Activated effector memory CD4-positive, alpha-beta T cell treated with anti-CD3 and anti-CD28 coated beads, Interleukin-2, amount 50 U/mL, for 16 hours (primary cell): ENCODE measurements at regions not wholly inside any gene's neighbourhood (a gene's known extent, or its start where the extent isn't known, plus 50 kb on each side); places are given as distances from the start of the nearest gene placed in this dataset.

Experiments used
- DNase-seq: peaks from one replicate; pipeline ENCODE4 v3.0.0-alpha.2; 2020

DNA sequence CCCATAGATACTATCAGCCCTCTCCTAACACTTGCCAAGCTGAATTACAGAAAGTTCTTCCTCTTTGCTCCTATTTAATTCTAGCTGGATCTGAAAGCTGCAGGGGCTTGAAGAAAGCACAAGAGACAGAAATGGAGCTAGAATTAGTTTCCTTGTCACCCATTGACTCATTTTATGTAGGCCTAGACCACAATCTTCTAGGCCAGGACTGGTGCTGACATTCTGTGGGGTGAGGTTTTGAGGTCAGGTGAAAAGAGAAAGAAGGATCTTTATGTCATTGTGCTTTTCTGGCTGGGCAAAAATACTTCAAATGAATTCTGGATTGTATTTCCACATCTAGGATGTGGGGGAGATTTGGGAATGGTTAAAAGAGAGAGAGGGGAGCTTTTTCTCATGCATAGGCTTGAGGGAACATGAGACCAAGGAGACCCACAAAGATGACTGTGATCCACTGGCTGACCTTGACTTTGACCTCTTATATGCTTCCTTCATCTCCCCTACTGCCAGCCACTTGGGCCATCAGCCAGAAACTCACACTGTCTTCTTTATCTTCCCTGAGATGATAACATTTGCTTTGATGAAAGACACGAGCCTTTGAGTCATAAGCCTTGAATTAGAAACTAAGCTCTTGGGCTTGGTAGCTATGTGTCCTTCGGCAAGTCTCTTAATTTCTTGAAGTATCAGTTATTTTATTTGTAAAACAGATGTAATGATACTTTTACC is 274.9 kb upstream of the CADM1 start:
- DNase-seq: no peak

DNA sequence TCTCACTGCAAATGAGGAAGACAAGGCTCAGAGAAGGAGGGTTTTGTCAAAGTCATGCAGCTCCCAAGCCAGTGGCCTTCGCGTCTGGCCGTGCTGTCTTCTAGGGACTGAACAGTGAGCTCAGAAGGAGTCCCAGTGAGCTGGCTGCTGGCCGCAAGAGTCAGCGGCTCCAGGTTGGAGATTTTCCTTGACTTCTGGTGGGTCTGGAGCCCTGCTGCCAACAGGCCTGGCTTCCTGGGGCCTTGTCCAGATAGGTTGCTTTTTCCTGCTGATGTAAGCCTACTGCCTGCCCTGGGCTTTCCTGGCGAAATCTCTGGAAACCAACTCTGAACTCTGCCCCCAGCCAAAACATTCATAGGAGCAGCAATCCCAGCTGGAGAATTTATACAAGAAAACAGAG is 272.7 kb upstream of the CADM1 start:
- no peak for DNase-seq

DNA sequence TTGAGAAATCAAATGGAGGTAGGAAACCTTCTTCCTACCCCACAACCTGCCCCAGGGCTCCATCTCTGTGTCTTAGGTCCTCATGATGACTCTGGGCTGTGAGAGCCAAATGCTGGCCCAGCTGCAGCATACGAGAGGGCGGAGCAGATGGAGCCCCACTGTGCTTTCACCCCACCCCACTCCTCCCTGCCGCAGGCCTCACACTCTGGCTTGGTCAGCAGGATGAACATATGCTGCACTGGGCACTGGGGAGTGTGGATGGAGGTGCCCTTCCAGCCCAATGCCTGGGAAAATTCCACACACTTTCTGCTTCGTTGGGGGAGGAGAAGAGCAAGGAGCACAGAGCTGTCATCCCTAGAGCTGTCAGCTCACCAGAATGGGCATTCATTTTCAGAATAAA is 271.6 kb upstream of the CADM1 start:
- DNase-seq: no peak

DNA sequence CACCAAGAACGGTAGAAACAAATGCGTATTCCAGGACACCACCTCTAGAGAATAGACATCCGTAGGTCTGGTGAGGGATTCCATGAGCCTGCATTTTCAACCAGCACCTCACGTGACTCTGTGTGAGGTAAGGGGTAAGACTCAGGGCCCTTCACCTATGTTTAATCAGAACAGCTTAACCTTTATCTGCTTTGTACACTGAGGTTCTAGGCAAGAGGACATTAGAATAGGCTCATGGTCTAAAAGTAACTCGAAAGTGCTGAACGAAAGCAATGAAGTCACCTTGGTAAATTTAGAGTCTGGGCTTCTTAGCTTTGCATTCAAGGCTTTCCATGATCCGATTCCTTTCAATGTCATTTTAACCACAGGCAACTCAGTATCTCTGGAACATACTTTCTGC is 270.5 kb upstream of the CADM1 start:
- no peak for DNase-seq

DNA sequence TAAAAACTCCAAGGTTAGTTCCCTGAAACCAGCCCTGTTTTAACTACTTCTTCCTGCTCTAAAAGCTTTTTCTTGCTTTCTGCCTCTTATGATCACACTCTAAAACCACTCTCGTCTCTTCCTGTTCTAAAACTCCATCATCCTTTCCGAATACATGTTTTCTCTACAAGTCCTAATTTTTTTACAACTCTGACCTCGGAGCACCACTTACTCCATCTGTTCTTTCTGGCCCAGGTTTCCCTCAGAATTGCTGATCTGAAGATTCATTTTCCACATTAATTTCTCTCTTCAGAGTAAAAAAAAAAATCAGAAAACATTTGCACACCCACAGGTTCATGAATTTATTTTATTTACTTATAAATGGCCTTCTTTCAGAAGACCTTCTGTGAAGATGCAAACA is 265.7 kb upstream of the CADM1 start:
- DNase-seq: no peak

DNA sequence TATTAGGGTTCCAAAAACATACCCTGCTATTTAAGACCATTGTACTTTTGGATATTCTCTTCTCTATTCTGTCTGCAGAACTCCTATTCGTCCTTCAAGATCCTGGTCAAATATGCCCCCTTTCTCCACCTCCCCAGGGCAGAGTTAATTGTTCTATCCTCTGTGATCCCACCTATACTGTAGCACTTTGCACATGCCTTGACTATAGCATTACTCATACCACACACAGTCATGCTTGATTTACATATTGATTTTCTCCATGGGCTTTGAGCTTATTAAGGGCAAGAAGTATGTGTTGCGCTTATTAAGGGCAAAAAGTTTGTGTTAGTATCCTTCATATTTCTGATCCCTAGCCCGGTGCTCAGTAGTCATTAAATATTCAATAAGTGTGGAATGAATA is 263.7 kb upstream of the CADM1 start:
- no peak for DNase-seq

DNA sequence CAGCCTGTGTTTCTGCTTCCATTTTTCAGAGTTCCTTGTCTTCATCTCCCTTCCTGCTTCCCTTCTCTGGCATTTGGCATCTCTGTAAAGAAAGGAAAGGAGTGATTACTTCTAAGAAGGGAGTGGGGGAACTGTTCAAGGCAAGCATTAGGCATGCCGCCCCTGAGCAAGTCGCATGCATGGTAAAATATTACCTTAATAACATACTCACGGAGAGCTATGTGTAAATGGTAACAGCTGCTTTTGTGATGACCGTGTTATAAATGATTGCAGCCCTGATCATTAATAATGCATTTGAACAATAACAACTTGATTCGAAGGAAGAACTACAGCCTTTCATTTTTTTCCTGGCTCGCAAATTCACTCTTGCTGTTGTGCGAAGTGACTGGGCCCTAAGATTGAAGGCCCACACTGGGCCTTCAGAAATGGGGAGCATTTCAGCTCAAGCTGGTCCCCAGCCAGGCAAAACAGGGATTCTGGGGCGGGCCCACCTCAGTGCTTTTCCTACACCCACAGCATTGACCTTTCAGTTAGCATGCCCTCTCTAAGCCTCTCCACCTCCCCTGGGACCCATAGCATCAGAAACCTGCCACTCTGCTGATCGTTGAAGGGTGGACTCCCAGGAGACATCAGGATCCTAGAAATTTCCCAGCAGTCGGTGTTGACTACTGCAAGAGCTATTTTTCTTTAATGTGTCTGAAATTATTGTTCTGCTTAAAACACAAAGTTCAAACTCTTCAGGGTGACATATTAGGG is 263.0 kb upstream of the CADM1 start:
- DNase-seq: no peak

DNA sequence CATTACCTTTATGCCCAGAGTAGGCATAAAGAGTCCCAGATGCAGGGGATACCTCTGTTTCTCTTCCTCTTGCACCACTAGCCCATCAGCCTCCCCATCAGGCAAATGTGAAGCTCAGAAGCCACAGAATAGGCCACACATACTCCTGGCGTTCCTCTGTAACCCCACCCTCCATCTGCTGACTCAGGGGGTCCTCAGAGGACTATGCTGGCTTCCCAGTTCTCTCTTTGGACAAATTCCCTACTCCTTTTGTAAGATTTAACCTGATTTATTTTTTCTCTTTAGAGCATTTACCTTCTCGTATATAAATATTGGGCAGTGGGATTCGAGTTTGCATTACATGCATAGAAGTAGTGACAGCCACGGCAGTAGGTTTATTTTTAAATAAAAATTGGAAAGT is 262.3 kb upstream of the CADM1 start:
- no peak for DNase-seq

DNA sequence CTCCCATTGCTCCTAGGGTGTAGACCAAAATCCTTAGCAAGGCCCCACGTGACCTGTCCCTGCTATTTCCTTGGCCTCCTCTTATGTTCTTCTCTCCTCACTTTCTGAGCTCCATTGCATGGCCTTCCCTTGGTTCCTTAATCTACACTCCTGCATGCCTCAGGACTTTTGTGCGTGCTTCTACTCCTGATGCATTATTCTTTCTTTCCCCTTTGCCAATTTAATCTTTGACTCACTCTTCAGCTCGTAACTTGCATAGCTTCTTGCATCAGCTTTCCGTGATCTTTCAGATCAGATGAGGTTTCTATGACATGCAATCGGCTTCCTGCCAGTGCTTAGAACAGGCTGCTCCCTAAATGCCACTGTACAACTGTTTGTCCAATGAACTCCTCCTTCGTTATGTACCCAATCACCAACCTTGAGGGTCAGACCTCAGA is 261.6 kb upstream of the CADM1 start:
- DNase-seq: no peak

DNA sequence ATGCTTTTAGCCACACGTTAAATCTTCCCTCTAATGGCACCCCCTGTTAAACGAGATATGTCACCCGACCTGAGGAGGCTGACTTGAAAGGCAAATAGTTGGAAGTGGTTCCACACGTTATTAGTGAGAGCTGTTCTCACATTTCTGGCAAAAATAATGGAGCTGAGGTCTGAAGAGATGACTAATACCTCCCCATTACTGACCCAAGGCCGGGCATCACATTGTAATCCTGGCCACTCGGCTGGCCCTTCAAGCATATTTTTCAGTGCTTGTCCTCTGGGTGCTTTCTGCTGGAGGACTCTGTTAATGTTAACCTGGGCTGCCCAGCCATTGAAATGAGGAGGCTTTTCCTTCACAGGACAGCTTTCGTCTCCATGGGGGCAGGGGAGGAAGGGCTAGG is 260.0 kb upstream of the CADM1 start:
- no peak for DNase-seq

DNA sequence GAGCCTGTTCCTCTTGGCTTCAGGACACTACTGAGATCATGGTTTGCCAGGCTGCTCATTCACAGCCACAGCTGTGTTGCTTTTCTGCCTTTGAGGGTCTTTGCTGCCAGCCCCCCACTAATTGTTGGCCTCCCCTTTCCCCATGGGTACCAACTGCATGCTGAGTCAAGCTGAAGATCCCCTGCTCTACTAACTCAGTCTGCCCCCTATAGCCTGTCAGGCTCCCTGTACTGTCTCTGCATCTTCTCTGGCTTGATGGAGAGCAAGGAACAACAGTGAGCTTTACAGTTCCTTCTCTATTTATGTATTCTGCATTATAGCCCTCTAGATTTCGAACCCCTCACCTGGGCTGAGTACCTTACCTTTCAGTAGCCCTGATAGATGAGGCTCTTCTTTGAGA is 257.6 kb upstream of the CADM1 start:
- no peak for DNase-seq

DNA sequence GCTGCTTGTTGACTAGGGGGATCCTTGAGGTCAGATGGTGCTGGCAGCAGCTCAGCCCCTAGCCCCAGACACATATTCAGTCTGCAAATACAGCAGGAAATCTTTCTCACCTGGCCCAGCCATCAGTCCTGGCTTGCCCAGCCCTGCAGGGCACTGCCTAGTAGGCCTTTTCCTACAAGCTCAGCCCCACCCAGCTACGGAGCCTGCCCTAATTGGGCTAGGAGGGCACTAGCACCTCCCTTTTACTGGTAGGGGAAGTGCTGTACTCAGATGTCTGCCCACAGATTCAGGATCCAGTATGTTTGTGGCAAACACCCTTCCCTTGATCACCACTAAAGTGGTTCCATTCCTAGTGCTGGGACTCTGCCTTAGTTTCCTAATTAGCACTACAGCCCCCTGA is 257.1 kb upstream of the CADM1 start:
- no peak for DNase-seq

DNA sequence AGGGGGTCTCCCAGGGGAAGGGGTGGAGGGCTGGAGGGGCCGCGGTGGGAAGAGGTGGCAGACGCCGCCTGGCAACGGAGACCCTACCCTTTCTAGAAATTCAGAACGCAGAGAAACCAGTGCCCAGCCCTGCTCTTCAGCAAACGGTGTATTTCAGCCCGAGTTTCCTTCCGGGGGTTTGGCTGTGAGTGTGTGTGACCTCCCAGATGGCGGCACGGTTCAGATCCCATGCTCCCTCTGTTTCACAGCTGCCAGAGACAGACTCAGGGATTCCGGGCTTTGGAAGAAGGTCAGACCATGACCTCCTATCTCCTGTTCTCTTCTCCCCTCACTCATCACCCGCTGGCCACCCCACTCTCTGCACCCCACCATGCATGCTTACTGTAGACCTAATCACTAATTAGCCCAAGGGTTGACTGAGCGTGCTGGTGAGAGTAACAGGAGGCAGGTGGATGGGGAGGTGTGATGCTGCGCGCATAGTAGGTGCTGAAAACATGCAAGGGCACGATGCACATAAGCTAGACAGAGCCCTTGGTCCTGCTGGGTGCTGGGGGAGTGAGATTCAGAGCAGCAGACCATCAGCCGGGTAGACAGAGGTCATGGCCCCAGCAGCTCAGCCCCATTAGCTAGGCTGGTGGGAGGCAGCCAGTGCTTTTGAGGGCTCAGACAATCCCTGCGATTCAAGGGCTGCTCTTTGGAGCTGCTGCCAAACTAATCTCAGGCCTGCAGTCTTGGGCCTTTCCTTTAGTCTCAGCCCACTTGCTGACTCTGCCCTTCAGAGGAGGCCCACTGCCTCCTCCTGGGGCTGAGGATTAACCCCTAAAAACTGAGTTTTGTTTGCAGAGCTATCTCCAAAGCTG is 256.5 kb upstream of the CADM1 start:
- no peak for DNase-seq

DNA sequence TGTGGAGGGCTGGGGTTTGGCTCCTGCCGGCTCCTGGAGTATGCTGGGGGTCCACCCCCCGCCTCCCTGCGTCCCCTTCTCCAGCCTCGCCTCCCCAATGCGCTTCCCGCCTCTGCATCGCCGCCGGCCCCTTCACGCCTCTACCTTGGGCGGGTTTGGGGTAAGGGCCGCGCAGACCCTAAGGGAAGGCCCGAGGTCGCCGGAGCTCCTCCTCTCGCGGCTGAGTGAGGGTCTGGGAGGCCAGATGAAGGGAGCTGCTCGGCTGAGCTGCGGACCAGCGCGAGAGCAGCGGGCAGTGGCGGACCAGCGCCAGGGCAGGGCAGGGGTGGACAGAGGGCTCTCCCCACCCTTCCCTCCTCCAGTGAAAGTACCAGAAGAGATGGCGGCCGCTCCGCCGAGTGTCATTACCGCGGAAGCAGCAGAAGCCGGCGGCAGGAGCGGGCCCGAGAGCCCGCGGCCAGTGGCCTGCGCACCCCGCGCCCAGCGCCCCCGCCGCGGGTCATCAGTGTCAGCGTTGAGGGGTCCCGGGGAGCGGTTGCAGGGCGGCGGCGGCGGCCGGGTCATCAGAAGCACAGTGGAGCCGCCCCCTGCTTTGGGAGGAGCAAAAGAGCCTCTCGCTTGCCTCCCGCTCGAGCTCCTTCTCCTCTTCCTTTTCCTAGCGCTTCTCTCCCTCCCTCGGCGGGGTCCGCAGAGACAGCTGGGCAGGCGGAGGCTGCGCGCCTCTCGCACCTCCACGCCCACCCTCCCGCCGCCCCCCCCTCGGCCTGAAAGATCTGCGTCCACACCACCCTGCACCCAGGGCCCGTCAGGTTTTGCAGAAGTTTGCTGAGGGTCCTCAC is 255.6 kb upstream of the CADM1 start:
- no peak for DNase-seq

DNA sequence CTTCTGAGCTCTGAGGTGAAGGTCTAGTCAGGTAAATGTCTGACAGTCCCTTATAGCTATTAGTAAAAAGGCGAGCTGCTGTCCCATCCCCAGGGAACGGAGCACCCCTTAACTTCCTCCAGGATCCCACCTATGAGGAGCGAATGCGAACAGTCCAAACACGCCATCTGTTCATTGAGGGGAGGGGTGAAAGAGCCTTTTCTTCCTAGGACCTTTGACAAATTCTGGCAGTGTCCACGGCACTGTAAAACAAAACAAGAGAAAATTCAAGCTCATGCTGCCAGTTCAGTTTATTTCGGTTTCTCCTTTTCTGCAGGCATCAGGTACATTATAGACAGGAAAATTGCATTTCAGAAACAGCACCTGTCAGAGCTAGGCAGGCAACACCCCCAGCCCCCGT is 253.8 kb upstream of the CADM1 start:
- no peak for DNase-seq

DNA sequence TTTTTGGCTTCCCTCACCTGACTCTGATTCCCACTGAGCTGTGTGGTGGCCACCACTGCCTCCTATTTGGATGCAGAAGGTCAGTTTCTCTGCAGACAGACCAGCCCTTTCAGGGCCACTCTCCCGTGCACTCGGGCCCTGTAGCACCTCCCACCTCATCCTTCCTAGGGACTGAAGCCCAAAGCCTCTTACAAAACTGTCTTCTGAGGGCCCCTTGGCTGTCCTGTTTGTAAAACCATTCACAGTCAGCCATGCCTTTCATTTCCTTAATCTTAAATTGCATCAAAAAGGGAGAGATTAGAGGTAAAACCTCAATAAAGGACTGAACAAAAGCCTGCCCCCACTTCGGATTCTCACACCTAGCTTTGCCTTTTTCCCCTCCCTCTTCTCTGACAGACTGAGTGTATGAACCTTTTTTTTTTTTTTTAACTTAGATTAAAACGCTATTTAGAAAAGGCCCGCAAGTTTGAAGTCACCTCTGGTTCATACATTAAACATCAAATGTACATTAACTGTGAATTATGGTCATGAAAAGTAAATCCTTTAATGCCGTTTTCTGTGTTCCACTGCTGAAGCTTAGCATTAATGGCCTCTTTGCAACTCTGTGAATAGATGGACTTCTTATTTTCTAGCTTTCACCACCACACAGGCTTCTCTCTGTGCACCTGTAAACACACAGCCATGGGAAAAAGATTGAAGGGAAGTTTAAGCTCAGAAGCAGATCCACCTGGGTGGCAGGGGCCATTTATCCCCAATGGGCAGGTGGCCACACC is 247.2 kb upstream of the CADM1 start:
- no peak for DNase-seq

DNA sequence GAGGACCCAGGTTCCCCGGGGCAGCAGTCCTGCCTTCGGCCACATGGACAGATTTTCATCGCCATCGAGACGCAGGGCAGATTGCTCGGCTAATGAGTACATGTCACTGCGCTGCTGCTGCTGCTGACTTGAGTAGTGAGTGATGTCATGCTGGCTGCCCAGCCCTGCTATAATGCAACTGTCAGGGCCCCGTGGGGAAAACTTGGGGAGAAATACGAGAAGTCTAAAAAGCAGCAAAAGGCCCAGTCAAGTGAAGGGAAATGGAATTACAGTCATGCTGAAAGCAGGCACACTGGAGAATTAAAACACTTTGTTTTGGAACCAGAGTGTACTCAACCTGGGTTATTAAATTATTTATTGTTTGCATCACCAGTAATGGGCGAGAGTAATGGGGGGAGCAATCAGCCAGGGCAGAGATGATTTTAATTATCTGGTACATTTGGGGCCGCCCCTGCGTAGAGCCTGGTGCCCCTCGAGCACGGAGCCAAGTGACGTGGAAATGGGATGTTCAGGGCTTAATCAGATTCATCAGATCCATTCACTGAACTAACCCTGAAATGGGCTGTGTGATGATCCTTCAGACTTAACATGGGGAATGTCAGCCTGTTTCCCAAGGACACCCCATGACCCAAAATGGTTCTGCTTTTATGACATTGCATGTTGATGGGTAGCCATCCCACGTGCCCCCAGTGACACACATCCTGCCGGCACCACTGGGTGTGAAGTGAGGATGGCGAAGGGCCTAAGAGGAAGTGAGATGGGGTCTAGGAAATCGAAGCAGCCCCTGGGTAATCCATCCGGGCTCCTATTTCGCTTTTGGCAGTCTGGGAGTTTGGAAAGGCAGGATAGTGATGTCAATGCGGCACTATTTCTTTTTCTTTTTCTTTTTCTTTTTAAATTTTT is 241.6 kb upstream of the CADM1 start:
- no peak for DNase-seq

DNA sequence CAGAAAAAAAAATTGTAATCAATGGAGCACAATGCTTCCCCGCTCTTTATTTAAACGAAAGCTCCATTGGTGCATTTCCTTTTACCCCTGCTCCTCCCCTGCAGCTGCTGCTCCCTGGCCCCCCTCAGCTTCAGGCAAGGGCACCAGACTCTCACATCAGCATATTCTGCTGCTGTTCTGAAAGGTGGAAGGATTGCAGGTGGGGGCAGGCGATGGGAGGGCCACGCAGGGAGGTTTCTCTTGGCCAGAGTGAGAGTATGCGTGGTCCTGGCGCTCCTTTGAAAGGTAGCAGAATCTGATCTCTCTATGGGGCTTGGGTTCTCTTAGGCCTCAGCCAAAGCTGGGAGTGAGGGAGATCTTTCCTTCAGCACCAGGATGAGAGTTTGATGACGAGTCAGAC is 240.9 kb upstream of the CADM1 start:
- no peak for DNase-seq

DNA sequence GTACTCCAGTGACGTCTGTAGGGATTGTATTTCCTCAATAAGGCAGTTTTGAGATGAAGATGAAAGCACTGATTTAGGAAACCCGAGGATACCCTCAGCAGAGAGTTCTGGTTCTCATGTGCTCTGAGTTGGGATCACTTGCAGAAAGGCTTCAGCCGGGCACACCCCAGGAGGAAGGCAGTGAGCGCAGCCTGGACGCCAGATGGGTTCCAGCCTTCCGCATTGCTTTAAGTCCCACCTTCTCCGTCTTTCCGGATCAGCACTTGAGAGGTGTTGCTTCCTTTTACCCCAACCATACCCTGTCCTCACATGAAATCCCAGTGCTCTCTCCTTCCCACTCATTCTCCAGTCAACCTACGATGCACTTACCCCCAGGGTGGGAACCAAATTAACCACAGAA is 239.5 kb upstream of the CADM1 start:
- no peak for DNase-seq

DNA sequence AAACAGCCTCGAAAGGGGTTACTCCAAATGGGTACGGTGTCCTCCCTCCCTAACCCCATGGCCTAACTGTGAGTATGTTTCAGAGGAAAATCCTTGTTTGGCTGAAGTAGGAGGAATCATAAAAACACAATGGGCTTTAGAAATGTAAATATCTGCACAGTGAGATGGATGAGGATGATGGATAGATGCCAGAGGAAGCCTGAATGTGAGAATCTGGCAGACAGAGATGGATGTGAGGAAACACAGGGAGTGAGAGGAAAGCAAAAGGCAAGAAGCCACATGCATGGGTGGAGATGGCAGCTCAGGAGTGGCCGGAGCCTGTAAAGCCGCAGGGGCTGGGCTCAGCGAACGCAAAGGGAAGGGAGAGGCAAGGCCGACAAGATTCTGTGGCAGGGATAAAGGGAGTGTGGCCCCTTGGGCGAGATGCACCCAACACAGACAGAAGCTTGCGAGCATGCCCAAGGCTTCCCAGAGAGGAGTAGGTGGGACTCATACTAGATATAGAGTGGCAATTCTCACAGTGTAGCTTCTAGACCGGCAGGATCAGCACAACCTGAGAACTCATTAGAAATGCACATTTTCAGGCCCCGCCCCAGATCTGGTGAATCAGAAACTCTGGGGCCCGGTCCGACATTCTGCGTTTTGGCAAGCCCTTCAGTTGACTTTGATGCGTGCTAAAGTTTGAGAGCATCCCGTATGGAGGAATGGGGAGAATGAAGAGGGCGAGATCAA is 237.3 kb upstream of the CADM1 start:
- no peak for DNase-seq
